ENCODE measurements at regions not wholly inside any gene's neighbourhood (a gene's known extent, or its start where the extent isn't known, plus 50 kb on each side); places are given as distances from the start of the nearest gene placed in this dataset.

GRCh38 chr6:56851541-56852259 is 103.2 kb upstream of the BEND6 start:
- peak overlapping the region; percentile 49 for H3K27ac ChIP-seq

GRCh38 chr6:56851074-56851473 is 103.8 kb upstream of the BEND6 start:
- H3K27ac ChIP-seq = no peak overlapping the region
- no peak for TF ChIP-seq CTCF (conservative IDR thresholded peaks at IDR 0.05)

More at GRCh38 chr6:56851541-56852259, 103.2 kb upstream of the BEND6 start:
- peak; percentile 73 for TF ChIP-seq CTCF (conservative IDR thresholded peaks at IDR 0.05)

DNA sequence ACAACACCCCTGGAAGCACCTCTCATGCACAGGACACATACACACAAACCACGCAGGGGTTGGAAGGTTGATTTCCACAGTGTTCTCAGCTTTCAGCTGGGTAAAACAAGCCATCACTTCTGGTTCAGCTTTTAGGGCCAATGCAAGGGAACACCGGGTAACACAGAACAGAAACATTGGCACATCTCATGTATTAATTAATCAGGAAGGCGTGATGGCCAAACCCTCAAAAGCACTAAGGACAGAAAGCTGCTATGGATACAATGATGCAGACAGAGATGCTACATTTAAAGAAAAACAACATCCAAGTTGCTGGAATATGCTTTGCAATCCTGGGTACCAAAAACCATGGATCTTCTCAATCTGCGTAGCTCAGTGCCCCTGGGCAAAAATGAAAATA is 104.3 kb upstream of the BEND6 start:
- no peak for TF ChIP-seq CTCF (conservative IDR thresholded peaks at IDR 0.05)

DNA sequence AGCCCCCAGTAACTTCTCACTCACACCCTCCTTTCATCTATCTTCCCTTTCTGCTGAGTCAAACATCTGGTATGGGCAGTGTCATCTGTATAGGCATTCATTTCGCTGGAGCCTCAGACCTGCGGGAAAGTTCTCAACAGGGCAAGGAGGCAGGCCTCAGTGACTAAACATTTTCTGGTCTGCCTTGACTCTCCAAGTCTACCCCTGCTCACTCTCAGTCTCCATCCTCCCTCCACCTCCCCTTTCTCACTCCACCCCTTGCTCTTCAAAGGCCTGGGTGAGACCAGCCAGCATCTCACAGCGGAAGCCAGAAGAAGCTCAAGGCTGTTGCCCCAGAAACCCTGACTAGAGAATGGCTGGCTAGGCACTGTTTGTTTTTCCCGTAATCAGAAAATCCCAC is 105.0 kb upstream of the BEND6 start:
- H3K27ac ChIP-seq = no peak overlapping the region
- no peak for TF ChIP-seq CTCF (conservative IDR thresholded peaks at IDR 0.05)

More for the DNA sequence above, 104.3 kb upstream of the BEND6 start:
- H3K27ac ChIP-seq = no peak overlapping the region

- H3K27ac ChIP-seq = no peak overlapping the region
- TF ChIP-seq CTCF (conservative IDR thresholded peaks at IDR 0.05) = no peak
These were observed 106.8 kb upstream of the BEND6 start for GRCh38 chr6:56848105-56848504.

DNA sequence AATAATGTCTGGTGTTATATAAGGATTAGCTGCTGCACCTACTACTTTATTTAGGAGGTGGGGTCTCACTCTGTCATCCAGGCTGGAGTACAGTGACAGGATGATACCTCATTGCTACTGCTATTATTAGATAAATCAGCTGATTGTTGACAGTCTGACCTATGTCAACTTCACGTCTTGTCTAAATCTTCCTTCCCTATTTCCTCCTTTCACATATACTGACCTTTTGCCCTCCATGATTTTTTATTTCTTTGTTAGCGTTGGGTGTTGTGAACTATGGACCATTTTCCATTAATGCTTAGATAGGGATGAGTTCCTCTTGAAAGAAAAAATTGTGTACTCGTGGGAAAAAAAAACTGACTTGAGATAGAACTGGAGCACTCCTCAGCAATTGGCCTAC is 109.9 kb upstream of the BEND6 start:
- no peak overlapping the region for H3K27ac ChIP-seq
- no peak for TF ChIP-seq CTCF (conservative IDR thresholded peaks at IDR 0.05)

DNA sequence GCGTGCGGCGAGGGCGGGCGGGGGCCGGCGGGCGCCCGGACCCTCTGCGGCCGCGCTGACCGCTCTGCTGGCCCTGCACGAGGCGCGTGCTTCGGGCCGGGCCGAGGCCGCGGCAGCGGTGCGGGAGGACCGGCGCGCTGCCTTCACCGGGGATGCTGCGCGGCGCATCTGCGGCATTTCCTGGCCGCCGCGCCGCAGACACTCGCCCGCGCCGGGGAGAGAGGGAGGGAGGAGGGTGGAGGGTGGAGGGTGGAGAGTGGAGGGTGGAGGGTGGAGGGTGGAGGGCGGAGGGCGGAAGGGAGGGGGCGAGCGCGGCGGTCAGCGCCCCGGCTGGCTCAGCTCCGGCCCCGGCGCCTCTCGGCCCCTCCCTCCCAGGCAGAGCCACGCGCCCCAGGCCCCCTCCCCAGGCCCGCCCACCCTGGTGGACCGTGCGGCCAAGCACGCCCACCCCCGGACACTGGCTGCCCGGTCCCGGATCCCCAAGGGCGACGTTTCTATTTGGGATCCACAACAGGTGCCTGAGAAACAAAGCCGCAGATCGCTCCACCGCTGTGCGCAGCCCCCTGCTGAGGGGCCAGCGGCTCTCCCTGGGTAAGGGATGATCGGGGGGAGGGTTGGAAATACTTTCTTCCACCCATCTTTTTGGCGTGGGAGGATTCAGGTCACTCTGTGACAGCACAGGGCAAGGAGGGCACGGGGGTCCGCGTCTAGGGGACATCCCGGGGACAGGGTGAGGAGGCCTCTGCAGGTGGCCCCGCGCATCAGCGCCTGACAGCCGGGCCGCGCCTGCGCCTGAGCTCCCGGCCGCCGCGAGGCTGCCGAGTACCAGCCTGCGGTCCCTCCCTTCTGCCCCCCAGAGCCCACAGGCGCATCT is 111.2 kb upstream of the BEND6 start:
- TF ChIP-seq CTCF (conservative IDR thresholded peaks at IDR 0.05) = peak; percentile 82
- H3K27ac ChIP-seq = peak overlapping the region; percentile 91

Measured in VCaP (cell line).